IPS-15b (cell line): ENCODE measurements at regions not wholly inside any gene's neighbourhood (a gene's known extent, or its start where the extent isn't known, plus 50 kb on each side); places are given as distances from the start of the nearest gene placed in this dataset.
A peak's percentile ranks its signal among the peaks of the same experiment; 100 is the strongest.

ENCODE experiments used
- H3K27me3 ChIP-seq: one replicate; pipeline ENCODE4 v1.6.1; 2013; ENCODE audit warnings: low read length; ENCODE audit not compliant: control insufficient read depth, insufficient read depth
- H3K36me3 ChIP-seq: one replicate; pipeline ENCODE4 v1.6.1; 2013; ENCODE audit warnings: low read length; ENCODE audit not compliant: control insufficient read depth, insufficient read depth
- H3K4me1 ChIP-seq: one replicate; pipeline ENCODE4 v1.6.1; 2013; ENCODE audit warnings: mild to moderate bottlenecking, low read length; ENCODE audit not compliant: control insufficient read depth, insufficient read depth
- H3K4me3 ChIP-seq: one replicate; pipeline ENCODE4 v1.5.1; 2013; ENCODE audit warnings: low read depth, low read length
- H3K9ac ChIP-seq: one replicate; pipeline ENCODE4 v1.6.1; 2013; ENCODE audit warnings: low read depth, mild to moderate bottlenecking, low read length
- H3K9me3 ChIP-seq: one replicate; pipeline ENCODE4 v1.6.1; 2013; ENCODE audit warnings: mild to moderate bottlenecking, low read length; ENCODE audit not compliant: control insufficient read depth, insufficient read depth

GRCh38 chr5:50934343-50934742 is 267.9 kb downstream of the PARP8 start:
- H3K9ac ChIP-seq, result no peak overlapping the region
- H3K4me3 ChIP-seq, result no peak overlapping the region
- no peaks in the 10 kb centered on the region for H3K36me3 ChIP-seq
- H3K9me3 ChIP-seq, result no peaks in the 10 kb centered on the region
- no peaks in the 10 kb centered on the region for H3K4me1 ChIP-seq
- H3K27me3 ChIP-seq, result no peaks in the 10 kb centered on the region

- Histone ChIP-seq H3K36me3 (no peaks in the 10 kb centered on the region), H3K4me3 (no peak overlapping the region), H3K4me1 (no peaks in the 10 kb centered on the region), H3K27me3 (no peaks in the 10 kb centered on the region), H3K9ac (no peak overlapping the region), H3K9me3 (peaks cover 6% of the 10 kb centered on the region)
Observed at GRCh38 chr5:50945139-50945538, 278.7 kb downstream of the PARP8 start.

GRCh38 chr5:50947906-50948683 is 281.7 kb downstream of the PARP8 start:
- H3K27me3 ChIP-seq, result no peaks in the 10 kb centered on the region

GRCh38 chr5:50953290-50953689 is 286.9 kb downstream of the PARP8 start:
- Histone ChIP-seq H3K27me3 (no peaks in the 10 kb centered on the region), H3K4me3 (no peak overlapping the region), H3K9me3 (no peaks in the 10 kb centered on the region)

More at GRCh38 chr5:50947906-50948683, 281.7 kb downstream of the PARP8 start:
- Histone ChIP-seq H3K36me3 (no peaks in the 10 kb centered on the region), H3K9me3 (peaks cover 3% of the 10 kb centered on the region), H3K9ac (no peak overlapping the region), H3K4me1 (no peaks in the 10 kb centered on the region), H3K4me3 (no peak overlapping the region)

GRCh38 chr5:50958852-50959457 is 292.5 kb downstream of the PARP8 start:
- peaks cover 12% of the 10 kb centered on the region for H3K27me3 ChIP-seq
- H3K9ac ChIP-seq, result no peak overlapping the region
- H3K9me3 ChIP-seq, result no peaks in the 10 kb centered on the region
- no peaks in the 10 kb centered on the region for H3K4me1 ChIP-seq
- H3K36me3 ChIP-seq, result no peaks in the 10 kb centered on the region
- no peak overlapping the region for H3K4me3 ChIP-seq

More at GRCh38 chr5:50953290-50953689, 286.9 kb downstream of the PARP8 start:
- no peaks in the 10 kb centered on the region for H3K4me1 ChIP-seq
- no peak overlapping the region for H3K9ac ChIP-seq
- H3K36me3 ChIP-seq, result no peaks in the 10 kb centered on the region

GRCh38 chr5:50962934-50963872 is 296.8 kb downstream of the PARP8 start:
- Histone ChIP-seq H3K36me3 (no peaks in the 10 kb centered on the region), H3K27me3 (peaks cover 54% of the 10 kb centered on the region), H3K4me1 (peaks cover 8% of the 10 kb centered on the region), H3K9me3 (no peaks in the 10 kb centered on the region), H3K9ac (no peak overlapping the region), H3K4me3 (peak overlapping the region; percentile 66)

GRCh38 chr5:50963971-50964745 is 297.7 kb downstream of the PARP8 start:
- peak overlapping the region; percentile 10 for H3K4me3 ChIP-seq
- no peaks in the 10 kb centered on the region for H3K9me3 ChIP-seq
- peaks cover 63% of the 10 kb centered on the region for H3K27me3 ChIP-seq
- no peaks in the 10 kb centered on the region for H3K36me3 ChIP-seq
- no peak overlapping the region for H3K9ac ChIP-seq
- H3K4me1 ChIP-seq, result peaks cover 11% of the 10 kb centered on the region

GRCh38 chr5:50964746-50965653 is 298.6 kb downstream of the PARP8 start:
- H3K27me3 ChIP-seq, result peaks cover 65% of the 10 kb centered on the region
- H3K9me3 ChIP-seq, result no peaks in the 10 kb centered on the region
- H3K9ac ChIP-seq, result no peak overlapping the region
- no peak overlapping the region for H3K4me3 ChIP-seq
- peaks cover 11% of the 10 kb centered on the region for H3K4me1 ChIP-seq
- H3K36me3 ChIP-seq, result no peaks in the 10 kb centered on the region

GRCh38 chr5:50965654-50966375 is 299.4 kb downstream of the PARP8 start:
- peak overlapping the region; percentile 53 for H3K4me3 ChIP-seq
- no peaks in the 10 kb centered on the region for H3K36me3 ChIP-seq
- H3K27me3 ChIP-seq, result peaks cover 73% of the 10 kb centered on the region
- H3K9ac ChIP-seq, result no peak overlapping the region
- H3K9me3 ChIP-seq, result no peaks in the 10 kb centered on the region
- peaks cover 15% of the 10 kb centered on the region for H3K4me1 ChIP-seq

- Histone ChIP-seq H3K27me3 (peaks cover 81% of the 10 kb centered on the region), H3K4me1 (peaks cover 16% of the 10 kb centered on the region), H3K9me3 (no peaks in the 10 kb centered on the region), H3K36me3 (no peaks in the 10 kb centered on the region), H3K9ac (no peak overlapping the region), H3K4me3 (peak overlapping the region; percentile 53)
Observed at GRCh38 chr5:50967009-50967562, 300.6 kb downstream of the PARP8 start.
